Liver (tissue), 3 donors: ENCODE measurements at regions not wholly inside any gene's neighbourhood (a gene's known extent, or its start where the extent isn't known, plus 50 kb on each side); places are given as distances from the start of the nearest gene placed in this dataset.

Experiments
- CTCF ChIP-seq: fragments of 150-350 bp; IDR thresholded peaks from 2 replicates; pipeline ENCODE4 v1.5.1; 2017; ENCODE audit warnings: improper control_type of control experiment, low read depth, low read length; ENCODE audit not compliant: missing input control
- REST ChIP-seq: IDR thresholded peaks from 2 replicates; pipeline ENCODE4 v1.6.1; 2016; ENCODE audit warnings: antibody characterized with exemption, mild to moderate bottlenecking
- SP1 ChIP-seq: IDR thresholded peaks from 2 replicates; pipeline ENCODE4 v1.6.1; 2018; ENCODE audit warnings: antibody characterized with exemption, mild to moderate bottlenecking
- donor health status: healthy.
- donor health status: healthy.

GRCh38 chrX:106484233-106484632, 127.5 kb upstream of the RADX start:
- no peak for TF ChIP-seq CTCF
- TF ChIP-seq SP1 = no peak
- no peak for TF ChIP-seq REST
